RWPE1 (cell line): ENCODE measurements at regions not wholly inside any gene's neighbourhood (a gene's known extent, or its start where the extent isn't known, plus 50 kb on each side); places are given as distances from the start of the nearest gene placed in this dataset.

Experiments used
- CTCF ChIA-PET: fragments of 350-600 bp; sonication (Branson Sonifier 250); formaldehyde crosslinking; extraction: SDS; loops from one replicate; lab custom pipeline; 2021; lab: Yijun Ruan, JAX
- POLR2A ChIA-PET: fragments of 400-600 bp; formaldehyde crosslinking; extraction: SDS; loops from one replicate; lab custom pipeline; 2020; ENCODE audit warnings: antibody characterized with exemption; ENCODE audit not compliant: low non-redundant PET; lab: Yijun Ruan, JAX
- DNase-seq: peaks from one replicate; pipeline ENCODE4 v3.0.0; 2012; ENCODE audit warnings: low spot score
- H3K27ac ChIP-seq: fragments of 450-650 bp; 2 replicates; pipeline ENCODE4 v1.5.1; 2017
- TF ChIP-seq, protein P1 (sequence below): fragments of 450-650 bp; conservative IDR thresholded peaks from 2 replicates; pipeline ENCODE4 v1.5.1; 2017; ENCODE audit warnings: low read depth, mild to moderate bottlenecking

- ChIA-PET POLR2A (no interaction called here), CTCF (interaction anchor here (0.8 kb wide), 1 partner anchor 60 kb away, joined by 4 read pairs; no protein-coding TSS in a partner anchor)
- DNase-seq: no peak
- H3K27ac ChIP-seq: no peak overlapping the region
- TF ChIP-seq, protein P1, sequence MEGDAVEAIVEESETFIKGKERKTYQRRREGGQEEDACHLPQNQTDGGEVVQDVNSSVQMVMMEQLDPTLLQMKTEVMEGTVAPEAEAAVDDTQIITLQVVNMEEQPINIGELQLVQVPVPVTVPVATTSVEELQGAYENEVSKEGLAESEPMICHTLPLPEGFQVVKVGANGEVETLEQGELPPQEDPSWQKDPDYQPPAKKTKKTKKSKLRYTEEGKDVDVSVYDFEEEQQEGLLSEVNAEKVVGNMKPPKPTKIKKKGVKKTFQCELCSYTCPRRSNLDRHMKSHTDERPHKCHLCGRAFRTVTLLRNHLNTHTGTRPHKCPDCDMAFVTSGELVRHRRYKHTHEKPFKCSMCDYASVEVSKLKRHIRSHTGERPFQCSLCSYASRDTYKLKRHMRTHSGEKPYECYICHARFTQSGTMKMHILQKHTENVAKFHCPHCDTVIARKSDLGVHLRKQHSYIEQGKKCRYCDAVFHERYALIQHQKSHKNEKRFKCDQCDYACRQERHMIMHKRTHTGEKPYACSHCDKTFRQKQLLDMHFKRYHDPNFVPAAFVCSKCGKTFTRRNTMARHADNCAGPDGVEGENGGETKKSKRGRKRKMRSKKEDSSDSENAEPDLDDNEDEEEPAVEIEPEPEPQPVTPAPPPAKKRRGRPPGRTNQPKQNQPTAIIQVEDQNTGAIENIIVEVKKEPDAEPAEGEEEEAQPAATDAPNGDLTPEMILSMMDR: no peak
Observed at GRCh38 chr18:30186245-30186644, 856.3 kb downstream of the DSC3 start.

DNA sequence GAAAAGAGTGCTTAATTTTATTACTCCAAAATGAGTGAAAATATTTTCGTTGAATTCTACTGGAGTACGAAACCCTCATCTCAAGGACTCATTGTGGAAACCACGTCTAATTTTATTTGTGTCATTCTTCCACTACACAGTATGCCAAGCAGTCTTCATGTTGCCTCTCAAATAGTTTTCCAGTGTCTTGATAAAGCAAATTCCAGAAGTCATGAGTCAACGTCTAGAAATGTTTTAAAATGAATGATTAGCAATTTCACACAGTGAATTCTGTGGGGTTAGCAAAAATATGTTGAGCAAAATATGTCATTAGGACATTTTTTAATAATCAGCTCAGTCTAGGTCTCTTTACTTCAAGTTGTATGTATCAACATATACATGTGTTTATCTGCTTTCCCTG, 865.5 kb downstream of the DSC3 start:
- ChIA-PET POLR2A (no interaction called here), CTCF (interaction anchor here (0.7 kb wide), 1 partner anchor 1109 kb away, joined by 3 read pairs; no protein-coding TSS in a partner anchor)

DNA sequence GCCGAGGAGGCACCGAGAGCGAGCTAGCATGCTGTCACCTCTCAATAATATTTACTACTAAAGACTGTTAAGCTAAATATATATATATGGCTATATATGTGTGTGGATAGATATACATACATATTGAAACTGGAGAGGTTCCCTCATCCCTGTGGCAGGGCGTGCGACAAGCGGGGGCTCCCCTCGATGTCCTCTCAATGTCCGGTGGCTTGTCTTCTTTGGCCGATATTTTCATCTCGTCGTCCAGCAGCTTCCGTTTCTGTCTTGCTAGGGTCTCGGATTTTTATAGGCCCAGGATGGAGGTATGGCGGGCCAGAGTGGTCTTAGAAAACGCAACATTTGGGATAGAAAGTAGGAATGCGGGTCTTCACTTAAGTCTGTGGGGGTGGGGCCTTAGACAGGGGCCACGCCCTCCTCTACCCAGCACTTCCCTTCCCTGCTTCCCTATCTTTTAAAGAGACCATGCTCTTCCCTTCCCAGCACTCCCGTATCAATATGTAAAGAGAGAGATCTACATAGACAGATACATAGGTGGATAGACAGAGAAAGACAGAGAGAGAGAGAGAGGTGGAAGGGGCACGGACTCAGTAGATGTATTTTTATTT, 866.8 kb downstream of the DSC3 start:
- ChIA-PET POLR2A (no interaction called here), CTCF (no interaction called here)
- H3K27ac ChIP-seq: no peak overlapping the region
- TF ChIP-seq, protein P1: no peak
- no peak for DNase-seq

More for the DNA sequence above, 865.5 kb downstream of the DSC3 start:
- TF ChIP-seq, protein P1: no peak
- H3K27ac ChIP-seq: no peak overlapping the region; the same call in 1 of the 2 replicates
- DNase-seq: peak; percentile 2

DNA sequence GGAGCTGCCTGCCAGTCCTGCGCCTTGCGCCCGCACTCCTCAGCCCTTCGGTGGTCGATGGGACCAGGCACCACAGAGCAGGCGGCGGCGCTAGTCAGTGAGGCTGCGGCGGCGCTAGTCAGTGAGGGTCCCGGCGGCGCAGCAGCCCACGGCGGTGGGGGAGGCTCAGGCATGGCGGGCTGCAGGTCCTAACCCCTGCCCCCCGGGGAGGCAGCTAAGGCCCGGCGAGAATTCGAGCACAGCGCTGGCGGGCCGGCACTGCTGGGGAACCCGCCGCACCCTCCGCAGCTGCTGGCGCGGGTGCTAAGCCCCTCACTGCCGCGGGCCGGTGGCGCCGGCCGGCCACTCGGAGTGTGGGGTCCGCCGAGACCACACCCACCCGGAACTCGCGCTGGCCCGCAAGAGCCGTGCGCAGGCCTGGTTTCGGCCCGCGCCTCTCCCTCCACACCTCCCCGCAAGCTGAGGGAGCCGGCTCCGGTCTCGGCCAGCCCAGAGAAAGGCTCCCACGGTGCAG, 867.4 kb downstream of the DSC3 start:
- POLR2A ChIA-PET: no interaction called here
- TF ChIP-seq, protein P1: no peak
- CTCF ChIA-PET: interaction anchor here (0.6 kb wide), 1 partner anchor 10 kb away, joined by 4 read pairs; no protein-coding TSS in a partner anchor
- DNase-seq: no peak
- H3K27ac ChIP-seq: no peak overlapping the region

DNA sequence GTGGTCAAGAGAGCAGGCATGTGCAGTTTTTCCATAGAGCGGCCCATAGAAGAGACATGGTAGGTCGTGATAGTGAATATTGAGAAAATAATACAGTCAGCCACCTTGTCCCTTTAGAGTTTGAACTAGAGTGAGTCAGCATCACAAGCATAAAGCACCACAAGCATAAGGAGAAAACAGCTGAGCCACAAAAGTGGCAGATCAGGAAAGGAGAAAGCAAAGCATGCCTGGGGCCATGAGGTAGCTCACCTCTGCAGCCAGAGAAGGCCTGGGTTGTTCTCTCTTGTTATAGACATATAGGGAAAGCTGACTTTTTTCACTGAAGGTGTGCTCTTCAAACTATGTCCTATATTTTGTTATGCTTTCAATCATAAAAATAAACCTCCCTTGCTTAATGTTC, 879.0 kb downstream of the DSC3 start:
- CTCF ChIA-PET: interaction anchor here (0.6 kb wide), 1 partner anchor 1662 kb away, joined by 3 read pairs; no protein-coding TSS in a partner anchor
- no peak overlapping the region for H3K27ac ChIP-seq
- TF ChIP-seq, protein P1: no peak
- no peak for DNase-seq
- POLR2A ChIA-PET: no interaction called here

GRCh38 chr18:30160124-30160523, 882.4 kb downstream of the DSC3 start:
- H3K27ac ChIP-seq: no peak overlapping the region
- ChIA-PET CTCF (no interaction called here), POLR2A (no interaction called here)
- DNase-seq: no peak
- TF ChIP-seq, protein P1: no peak
